ENCODE measurements at regions not wholly inside any gene's neighbourhood (a gene's known extent, or its start where the extent isn't known, plus 50 kb on each side); places are given as distances from the start of the nearest gene placed in this dataset.
"Not testable (repeated sequence)": the region's sequence is repeated elsewhere in the genome, so short reads cannot be mapped to it uniquely, and the experiment has no call there.

DNA sequence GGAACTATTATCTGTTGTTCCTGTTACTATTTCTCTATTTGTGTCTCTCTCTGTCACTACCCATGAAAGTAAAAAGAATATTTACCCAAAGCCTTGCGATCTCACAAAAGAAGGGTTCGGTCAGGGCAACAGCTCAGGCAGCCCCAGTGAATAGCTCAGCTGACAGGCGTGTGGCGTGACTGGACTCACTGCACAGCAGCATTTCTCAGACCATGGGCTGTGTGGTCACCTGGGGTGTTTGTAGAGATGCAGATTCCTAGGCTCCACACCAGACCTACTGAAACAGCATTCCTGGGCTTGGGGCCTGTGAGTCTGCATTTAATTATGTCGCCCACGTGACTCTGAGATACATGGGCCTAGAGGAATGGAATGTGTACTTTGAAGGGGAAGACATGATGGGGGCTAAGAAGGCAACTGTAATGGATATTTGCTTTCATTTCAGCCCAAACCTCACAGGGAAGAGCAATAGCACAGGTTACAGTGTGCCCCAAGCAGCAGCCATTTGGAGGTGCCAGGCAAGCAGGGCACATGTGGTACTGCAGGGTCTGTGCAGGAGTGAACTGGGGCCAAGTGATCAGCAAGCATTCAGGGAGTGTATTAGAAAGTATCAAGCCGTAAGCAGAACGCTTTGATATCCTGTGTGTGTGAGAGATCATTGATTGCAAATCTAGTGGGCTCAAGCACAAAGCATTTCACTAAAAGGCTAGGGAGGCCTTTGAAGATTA is 90.4 kb upstream of the RBMS1 start:
- DNase-seq (ENCODE audit: low spot score): no peak

DNA sequence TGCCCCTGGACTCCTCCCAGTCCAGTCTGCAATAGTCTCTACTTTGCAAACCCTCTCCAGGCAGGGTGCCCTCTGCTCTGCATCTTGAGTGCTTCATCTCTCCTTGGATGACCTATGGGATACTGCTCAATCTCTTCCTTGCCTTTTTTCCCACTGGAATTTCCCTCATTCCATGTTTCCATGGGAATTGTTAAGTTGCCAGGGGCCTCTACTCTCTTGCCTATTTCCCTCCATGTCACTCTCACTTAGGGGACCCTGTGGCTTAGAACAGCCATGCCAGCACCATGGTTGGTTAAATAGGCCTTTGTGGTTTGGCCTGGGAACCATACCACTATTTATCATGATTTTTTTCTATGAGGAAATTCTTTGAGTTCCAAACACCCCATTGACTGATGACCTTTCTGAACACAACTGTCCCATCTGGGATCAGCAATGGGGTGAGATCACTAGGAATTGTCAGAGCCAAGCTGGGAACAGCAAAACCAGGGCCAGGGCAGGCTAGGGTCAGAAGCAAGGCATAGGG is 91.4 kb upstream of the RBMS1 start:
- no peak for DNase-seq (ENCODE audit: low spot score)

DNA sequence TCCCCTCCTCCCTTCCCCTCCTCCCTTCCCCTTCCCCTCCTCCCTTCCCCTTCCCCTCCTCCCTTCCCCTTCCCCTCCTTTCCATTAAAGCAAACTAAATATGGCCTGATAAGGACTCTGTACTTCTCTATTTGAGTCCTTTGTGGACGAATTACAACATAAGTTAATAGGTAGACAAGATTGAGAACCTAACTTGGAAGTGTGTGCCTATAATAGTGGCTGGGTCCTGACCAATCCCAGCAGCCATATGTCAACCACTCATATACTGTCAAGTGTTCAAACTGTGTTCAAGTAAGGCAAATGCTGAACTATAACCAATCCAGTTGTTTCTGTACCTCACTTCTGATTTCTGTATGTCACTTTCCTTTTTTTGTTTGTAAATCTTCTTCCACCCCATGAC is 97.1 kb upstream of the RBMS1 start:
- no peak for DNase-seq (ENCODE audit: low spot score)

DNA sequence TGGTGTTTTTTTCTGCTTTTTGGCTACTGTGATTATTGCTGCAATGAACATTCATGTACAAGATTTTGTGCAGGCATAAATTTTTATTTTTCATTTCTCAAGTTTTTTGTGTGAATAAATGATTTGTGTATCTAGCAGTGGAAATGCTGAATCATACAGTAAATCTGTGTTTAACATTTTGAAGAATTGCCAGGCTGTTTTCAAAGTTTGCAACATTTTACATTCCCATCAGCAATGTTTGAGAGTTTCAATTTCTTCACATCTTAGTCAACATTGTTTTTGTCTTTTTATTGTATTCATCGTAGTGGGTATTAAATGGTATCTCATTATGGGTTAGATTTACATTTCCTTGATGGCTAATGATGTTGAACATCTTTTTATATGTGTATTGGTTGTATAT is 98.8 kb upstream of the RBMS1 start:
- DNase-seq (ENCODE audit: low spot score): no peak

DNA sequence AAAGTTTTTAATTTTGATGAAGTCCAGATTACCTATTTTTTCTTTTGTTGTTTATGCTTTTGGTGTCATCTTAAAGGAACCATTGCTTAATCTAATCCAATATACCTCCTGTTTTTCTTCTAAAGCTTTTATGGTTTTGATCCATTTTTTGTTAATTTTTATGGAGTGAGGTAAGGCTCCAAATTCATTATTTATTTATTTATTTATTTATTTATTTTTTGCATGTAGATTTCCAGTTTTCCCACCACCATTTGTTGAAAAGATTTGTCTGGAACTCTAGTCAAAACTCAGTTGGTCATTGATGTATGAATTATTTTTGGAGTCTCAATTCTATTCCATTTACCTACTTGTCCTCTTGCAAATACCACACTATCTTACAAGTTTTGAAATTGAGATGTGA is 99.4 kb upstream of the RBMS1 start:
- DNase-seq (ENCODE audit: low spot score): no peak

DNA sequence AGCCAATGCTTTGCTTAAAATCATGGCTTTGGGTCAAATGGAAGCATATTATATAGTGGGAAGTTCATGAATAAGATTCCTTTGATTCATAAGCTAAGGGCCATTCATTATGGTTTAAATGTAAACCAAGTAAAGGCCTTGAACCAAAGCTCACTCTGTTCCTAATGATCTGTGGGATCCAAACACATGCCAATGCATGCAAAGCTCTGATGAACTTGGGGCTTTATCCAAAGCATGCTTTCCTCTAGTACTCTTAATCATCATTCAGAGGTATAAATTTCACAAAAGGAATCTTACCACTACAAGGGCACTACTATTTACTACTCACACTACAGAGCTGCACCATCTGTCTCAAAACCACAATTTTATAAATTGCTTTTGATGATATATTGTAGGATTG is 102.8 kb upstream of the RBMS1 start:
- DNase-seq (ENCODE audit: low spot score): no peak

DNA sequence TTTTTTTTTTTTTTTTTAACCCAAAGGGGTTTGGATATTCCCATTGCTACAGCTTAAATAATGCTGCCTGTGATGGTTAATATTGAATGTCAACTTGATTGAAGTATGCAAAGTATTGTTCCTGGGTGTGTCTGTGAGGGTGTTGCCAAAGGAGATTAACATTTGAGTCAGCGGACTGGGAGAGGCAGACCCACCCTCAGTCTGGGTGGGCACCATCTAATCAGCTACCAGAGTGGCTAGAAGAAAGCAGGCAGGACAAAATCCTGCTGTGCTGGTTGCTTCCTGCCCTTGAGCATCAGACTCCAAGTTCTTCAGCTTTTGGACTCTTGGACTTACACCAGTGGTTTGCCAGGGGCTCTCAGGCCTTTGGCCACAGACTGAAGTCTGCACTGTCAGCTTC is 106.8 kb upstream of the RBMS1 start:
- not testable (repeated sequence) for DNase-seq (ENCODE audit: low spot score)

DNA sequence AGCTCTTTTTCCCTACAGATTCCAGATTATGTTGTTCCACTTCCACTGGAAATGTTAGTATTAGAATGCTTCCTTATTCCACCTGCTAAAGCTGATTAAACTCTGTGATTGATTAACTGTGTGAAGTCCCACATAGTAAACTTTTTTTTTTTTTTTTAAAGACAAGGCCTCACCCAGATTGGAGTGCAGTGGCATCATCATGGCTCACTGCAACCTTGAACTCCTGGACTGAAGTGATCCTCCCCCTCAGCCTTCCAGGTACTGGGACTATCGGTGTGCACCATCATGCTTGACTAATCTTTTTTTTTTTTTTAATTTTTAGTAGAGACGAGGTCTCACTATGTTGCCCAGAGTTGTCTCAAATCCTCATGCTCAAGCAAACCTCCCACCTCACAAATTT is 108.5 kb upstream of the RBMS1 start:
- DNase-seq (ENCODE audit: low spot score): no peak

DNA sequence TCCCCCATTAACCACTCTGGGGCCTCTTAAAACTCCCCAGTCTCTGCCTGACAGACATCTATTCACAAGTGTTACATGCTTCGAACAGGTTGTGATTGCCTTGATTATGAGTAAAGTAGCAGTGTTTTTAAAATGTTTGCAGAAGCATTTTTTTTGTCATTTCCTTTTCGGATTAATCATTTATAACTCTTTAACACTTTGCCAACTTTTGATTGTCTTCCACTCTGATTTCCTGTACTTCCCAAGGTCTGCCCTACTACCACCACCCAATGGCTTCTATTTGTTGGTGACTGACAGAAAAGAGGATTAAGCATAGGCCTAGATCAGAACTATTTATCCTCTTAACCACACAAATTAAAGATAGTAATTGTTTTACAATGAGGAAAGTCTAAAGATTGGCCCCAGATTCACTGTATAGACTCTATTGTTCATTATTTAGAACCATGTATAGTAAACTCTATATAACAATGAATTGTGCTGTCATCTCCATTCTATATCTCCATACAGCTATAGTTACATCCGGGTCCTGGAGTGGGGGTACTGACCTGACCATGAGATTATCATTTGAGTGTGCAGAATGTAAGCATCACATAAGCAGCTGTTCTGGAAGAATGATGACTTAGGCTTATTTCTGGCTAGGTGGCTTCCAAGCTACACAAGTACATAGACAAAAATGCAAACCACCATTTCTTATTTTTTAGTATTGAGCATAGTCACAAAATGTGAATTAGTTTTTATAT is 110.3 kb upstream of the RBMS1 start:
- no peak for DNase-seq (ENCODE audit: low spot score)

DNA sequence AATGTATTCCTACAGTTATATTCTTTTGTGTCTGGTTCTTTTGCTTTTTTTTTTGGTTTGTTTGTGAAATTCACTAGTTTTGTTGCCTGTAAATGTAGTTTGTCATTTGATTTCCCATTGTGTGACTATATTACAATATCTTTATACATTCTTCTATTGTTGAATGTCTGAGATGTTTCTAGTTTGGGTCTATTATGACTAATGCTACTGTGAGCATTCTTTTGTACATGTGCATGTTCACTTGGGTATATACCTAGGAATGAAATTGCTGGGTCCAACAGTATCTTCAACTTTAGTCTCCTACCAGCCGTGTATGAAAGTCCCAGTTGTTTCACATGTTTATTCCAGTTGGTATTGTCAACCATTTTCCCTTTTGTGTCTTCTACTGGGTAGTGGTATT is 112.7 kb upstream of the RBMS1 start:
- no peak for DNase-seq (ENCODE audit: low spot score)

DNA sequence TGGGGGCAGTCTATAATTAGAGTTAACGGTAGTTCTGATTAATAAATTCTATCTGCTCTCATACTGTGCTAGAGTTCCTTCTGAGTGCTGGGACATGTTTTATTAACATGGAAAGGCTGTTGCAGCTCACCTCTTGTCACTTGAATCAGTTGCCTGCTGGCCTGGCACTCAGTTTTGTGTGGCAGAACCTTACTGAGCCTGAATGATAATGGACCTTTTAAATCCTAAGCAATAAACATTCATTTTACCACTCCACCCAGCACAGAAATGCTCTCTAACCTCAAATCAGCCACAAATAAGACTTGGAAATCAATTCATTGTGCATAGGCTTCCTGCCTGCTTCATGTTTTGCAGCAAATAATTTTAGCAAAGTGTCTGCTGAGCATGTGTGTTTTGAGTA is 115.0 kb upstream of the RBMS1 start:
- DNase-seq (ENCODE audit: low spot score): no peak

DNA sequence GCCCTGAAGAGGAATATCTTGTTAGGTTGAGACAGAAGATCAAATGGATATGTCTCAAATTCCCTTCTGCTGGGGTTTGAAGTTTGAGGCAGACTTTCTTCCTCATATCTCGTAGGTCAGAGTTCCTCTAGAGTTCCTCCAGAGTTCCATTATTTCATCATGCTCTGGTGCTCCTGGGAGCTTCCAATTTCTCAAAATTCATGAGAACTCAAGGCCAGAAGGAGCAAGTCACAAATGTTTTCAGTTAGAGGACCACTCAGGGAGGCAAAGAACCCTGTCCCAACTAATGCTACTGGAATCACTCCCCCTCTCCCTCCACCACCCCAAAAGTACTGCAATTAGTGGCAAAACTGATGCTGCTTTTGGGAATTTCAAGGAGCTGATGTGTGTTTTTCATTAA is 115.7 kb upstream of the RBMS1 start:
- DNase-seq (ENCODE audit: low spot score): no peak

DNA sequence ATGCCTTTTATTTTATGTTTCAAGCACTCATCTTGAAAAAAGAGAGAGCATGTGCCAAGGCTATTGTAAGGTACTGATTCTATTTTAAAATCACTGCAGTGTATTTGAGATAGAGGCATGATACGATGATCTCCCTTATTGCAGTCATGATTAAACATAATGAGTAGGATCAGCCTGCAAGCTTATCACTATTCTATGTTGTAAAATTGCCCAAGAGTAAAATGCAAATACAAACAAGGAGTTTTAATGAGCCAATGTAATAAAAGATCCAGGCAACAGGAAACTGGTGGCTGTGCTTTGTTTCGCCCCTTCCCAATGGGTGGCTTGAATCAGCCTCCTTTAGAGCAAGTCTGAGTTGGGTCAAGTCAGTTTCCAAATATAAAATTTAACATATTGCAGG is 116.4 kb upstream of the RBMS1 start:
- DNase-seq (ENCODE audit: low spot score): no peak

DNA sequence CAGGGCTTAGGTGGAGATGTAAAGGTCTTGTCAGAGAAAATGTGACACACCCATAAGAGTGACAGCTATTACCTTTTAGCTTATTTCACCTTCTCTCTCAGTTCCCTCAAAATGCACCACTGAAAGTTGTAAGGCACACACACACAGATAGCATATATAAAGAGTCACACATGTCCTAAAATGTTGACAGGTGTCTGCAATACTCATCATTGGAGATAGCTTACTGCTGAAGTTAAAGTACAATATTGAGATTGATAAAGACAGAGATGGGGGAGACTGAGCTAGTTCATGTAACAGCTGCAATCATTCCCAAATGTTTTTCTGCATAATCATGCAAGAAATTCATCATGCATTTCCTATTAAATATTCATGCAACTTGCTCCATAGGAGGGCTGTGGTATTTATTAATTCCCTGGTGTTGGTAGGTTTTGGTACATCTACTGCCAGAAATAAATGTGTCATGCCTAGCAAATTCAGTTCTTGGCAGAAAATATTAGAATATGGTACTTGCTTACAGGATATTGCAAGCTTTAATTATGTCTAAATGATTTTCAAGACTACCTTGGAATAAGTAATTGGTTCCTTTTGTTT is 118.8 kb upstream of the RBMS1 start:
- DNase-seq (ENCODE audit: low spot score): no peak

DNA sequence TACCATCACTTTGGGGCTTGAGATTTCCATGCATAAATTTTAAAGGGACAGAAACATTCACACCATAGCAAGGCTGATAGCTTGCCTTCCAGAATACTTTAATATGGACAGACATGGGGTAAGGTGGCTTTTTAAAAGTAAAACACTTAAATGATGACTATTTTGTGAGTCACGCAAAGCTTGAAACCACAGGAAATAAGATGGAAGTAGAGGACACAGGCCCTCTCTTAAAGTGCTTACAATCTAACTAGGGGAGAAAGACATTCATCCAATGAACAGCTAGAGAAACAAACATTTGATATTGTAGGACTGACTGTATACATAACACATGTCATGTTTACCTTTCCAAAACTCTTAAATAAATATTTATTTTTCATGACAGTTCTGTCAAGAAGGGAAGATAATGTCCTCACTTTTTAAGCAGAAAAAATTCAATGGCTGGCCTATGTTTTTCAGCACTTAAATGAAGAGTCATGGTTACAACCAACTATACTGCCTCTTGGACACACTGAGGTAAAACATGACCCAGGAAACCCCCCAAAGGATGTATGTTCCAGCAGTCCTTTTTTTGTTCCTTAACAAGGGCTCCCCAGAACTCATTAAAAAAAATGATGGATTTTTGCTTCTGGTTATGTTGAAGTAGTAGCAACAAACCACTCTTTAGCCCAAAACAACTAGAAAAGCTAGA is 120.0 kb upstream of the RBMS1 start:
- no peak for DNase-seq (ENCODE audit: low spot score)

DNA sequence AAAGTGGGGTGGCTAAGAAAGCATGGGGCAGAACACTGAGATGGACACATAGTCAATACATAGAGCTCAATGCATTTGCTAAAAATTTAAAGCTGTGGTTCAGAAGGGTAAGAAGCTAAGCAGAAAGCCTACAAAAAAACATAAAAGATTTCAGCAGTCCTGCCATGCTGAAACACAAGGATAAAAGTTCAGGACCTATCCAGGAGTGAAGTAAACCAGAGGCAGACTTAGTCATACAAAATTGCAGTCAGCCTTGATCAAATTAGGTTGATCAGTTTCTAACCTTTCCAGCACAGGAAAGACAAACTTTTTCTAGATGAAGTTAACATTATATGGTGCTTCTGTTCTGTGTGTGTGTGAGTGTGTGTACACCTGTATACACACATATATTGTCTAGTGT is 120.8 kb upstream of the RBMS1 start:
- no peak for DNase-seq (ENCODE audit: low spot score)

DNA sequence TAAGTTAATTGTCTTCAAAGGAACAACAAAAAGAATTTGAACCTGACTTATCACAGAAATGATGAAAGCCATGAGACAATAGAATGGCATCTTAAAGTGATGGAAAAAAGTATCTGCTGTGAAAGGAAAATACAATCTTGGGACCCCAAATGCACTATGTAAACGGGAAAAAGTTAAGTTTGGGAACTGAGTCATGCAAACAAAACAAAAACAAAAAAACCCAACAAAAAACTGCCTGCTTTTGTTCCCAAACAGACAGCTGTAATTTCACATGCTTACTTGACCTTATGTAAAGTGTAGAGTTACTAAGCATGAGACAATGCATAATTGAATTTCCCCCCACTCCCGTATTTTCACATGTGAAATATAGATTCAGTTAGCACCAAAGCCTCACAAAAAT is 122.1 kb upstream of the RBMS1 start:
- DNase-seq (ENCODE audit: low spot score): no peak

DNA sequence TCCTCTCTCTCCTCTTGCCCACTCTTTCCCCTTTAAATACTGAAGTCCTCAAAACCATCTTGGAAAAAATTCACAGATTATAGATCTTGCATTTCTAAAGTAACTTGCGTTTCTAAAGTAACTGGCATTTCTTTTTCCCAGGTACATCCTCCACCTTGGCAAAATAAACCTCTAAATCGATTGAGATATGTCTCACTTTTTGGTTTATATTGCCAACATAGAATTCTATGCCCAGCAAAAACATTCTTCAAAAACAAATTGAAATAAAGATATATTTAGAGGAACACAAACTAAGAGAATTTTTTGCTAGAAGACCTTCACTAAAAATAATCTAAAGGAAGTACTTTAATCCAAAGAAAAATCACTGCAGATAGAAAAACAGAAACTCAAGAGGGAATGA is 122.5 kb upstream of the RBMS1 start:
- no peak for DNase-seq (ENCODE audit: low spot score)

DNA sequence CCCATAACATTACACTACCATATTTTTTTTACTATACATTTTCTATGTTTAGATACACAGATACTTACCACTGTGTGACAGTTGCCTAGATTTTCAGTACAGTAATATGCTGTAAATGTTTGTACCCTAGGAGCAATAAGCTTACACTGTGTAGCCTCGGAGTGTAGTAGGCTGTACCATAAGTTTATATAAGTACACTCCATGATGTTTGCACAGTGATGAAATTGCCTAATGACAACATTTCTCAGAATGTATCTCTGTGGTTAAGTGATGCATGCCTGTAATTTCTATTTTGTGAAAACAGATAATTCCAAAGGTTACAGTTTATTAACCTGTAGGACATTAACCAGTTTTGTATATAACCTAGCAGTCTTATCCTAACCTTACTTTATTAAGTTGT is 128.1 kb upstream of the RBMS1 start:
- no peak for DNase-seq (ENCODE audit: low spot score)

DNA sequence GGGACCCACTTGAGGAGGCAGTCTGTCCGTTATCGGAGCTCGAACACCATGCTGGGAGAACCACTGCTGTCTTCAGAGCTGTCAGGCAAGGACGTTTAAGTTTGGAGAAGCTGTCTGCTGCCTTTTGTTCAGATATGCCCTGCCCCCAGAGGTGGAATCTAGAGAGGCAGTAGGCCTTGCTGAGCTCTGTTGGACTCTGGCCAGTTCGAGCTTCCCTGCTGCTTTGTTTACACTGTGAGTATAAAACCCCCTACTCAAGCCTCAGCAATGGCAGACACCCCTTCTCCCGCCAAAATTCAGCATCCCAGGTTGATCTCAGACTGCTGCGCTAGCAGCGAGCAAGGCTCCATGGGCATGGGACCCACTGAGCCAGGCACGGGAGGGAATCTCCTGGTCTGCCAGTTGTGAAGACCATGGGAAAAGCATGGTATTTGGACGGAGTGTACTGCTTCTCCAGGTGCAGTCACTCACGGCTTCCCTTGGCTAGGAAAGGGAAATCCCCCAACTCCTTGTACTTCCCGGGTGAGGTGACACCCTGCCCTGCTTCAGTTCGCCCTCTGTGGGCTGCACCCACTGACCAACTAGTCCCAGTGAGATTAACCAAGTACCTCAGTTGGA is 134.5 kb upstream of the RBMS1 start:
- DNase-seq (ENCODE audit: low spot score): not testable (repeated sequence)

DNA sequence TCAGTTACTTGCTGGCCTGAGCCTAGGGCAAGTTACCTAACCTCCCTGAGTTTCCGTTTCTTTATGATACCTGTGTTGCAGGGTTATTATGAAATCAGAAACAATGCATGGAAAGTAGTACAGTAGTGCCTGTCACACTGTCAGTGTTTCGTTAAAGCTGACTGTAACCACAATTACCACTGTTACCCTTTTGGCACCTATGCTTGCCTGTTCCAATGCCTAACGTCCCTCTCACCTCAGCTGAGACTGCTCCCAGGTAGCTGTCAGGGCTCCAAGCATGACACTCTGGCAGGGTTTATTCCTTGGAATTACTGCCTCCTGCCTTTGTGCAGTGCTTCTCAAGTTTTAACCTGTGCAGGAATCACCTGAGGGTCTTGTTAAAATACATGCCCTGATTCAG is 135.2 kb upstream of the RBMS1 start:
- no peak for DNase-seq (ENCODE audit: low spot score)
